ENCODE measurements at regions not wholly inside any gene's neighbourhood (a gene's known extent, or its start where the extent isn't known, plus 50 kb on each side); places are given as distances from the start of the nearest gene placed in this dataset.
"Not testable (repeated sequence)": the region's sequence is repeated elsewhere in the genome, so short reads cannot be mapped to it uniquely, and the experiment has no call there.

GRCh38 chrX:65910899-65911298 is 129.0 kb downstream of the VSIG4 start:
- Mint-ChIP-seq H3K27ac (no peak overlapping the region), H3K4me3 (no peak overlapping the region), H3K27me3 (no peaks in the 10 kb centered on the region), H3K9me3 (peaks cover 4 to 9% (median 9%) of the 10 kb centered on the region in 3 donors), H3K4me1 (peaks cover 0 to 3% (median 0%) of the 10 kb centered on the region in 3 donors), H3K36me3 (no peaks in the 10 kb centered on the region)

GRCh38 chrX:65903750-65904149 is 136.1 kb downstream of the VSIG4 start:
- H3K27ac Mint-ChIP-seq: peak overlapping the region in 1 of 3 donors; percentile 5
- H3K27me3 Mint-ChIP-seq: no peaks in the 10 kb centered on the region
- H3K9me3 Mint-ChIP-seq: peaks cover 0 to 3% (median 0%) of the 10 kb centered on the region in 3 donors
- H3K4me3 Mint-ChIP-seq: no peak overlapping the region
- H3K36me3 Mint-ChIP-seq: peaks cover 4% of the 10 kb centered on the region
- H3K4me1 Mint-ChIP-seq: peaks cover 2 to 9% (median 7%) of the 10 kb centered on the region in 3 donors

- Mint-ChIP-seq H3K4me1 (peaks cover 2 to 9% (median 7%) of the 10 kb centered on the region in 3 donors), H3K36me3 (peaks cover 4% of the 10 kb centered on the region), H3K9me3 (peaks cover 0 to 3% (median 0%) of the 10 kb centered on the region in 3 donors), H3K27me3 (no peaks in the 10 kb centered on the region), H3K4me3 (no peak overlapping the region), H3K27ac (no peak overlapping the region)
Measured at GRCh38 chrX:65902011-65902410, 137.9 kb downstream of the VSIG4 start.

- Mint-ChIP-seq H3K9me3 (peaks cover 0 to 3% (median 0%) of the 10 kb centered on the region in 3 donors), H3K36me3 (peaks cover 4% of the 10 kb centered on the region), H3K27me3 (no peaks in the 10 kb centered on the region), H3K4me3 (no peak overlapping the region), H3K4me1 (peaks cover 2 to 9% (median 7%) of the 10 kb centered on the region in 3 donors), H3K27ac (no peak overlapping the region)
Measured at GRCh38 chrX:65900850-65901844, 138.7 kb downstream of the VSIG4 start.

- H3K4me3 Mint-ChIP-seq: peak overlapping the region; percentile 44 to 89 (median 62)
- peaks cover 29 to 39% (median 31%) of the 10 kb centered on the region in 3 donors for H3K4me1 Mint-ChIP-seq
- peaks cover 0 to 7% (median 6%) of the 10 kb centered on the region in 3 donors for H3K9me3 Mint-ChIP-seq
- H3K36me3 Mint-ChIP-seq: peaks cover 2% of the 10 kb centered on the region
- peaks cover 9% of the 10 kb centered on the region for H3K27me3 Mint-ChIP-seq
- H3K27ac Mint-ChIP-seq: peak overlapping the region; percentile 53 to 92 (median 55)
Measured at GRCh38 chrX:65894133-65894532, 145.7 kb downstream of the VSIG4 start.

GRCh38 chrX:65891817-65892216 is 148.1 kb downstream of the VSIG4 start:
- H3K9me3 Mint-ChIP-seq, H3K36me3 Mint-ChIP-seq: not testable (repeated sequence)
- Mint-ChIP-seq H3K4me1 (peaks cover 31 to 44% (median 32%) of the 10 kb centered on the region in 3 donors), H3K27me3 (peaks cover 10% of the 10 kb centered on the region), H3K4me3 (peak overlapping the region in 2 of 4 donors; percentile 35 to 51), H3K27ac (peak overlapping the region in 1 of 3 donors; percentile 64)

- H3K4me3 Mint-ChIP-seq, H3K36me3 Mint-ChIP-seq, H3K9me3 Mint-ChIP-seq, H3K27ac Mint-ChIP-seq: not testable (repeated sequence)
- H3K27me3 Mint-ChIP-seq: peaks cover 14% of the 10 kb centered on the region
- H3K4me1 Mint-ChIP-seq: peaks cover 21 to 34% (median 25%) of the 10 kb centered on the region in 3 donors
Measured at GRCh38 chrX:65888150-65888549, 151.7 kb downstream of the VSIG4 start.

- Mint-ChIP-seq H3K27me3 (peaks cover 11% of the 10 kb centered on the region), H3K4me1 (peaks cover 5 to 15% (median 7%) of the 10 kb centered on the region in 3 donors), H3K9me3 (peaks cover 0 to 2% (median 0%) of the 10 kb centered on the region in 3 donors), H3K36me3 (no peaks in the 10 kb centered on the region), H3K4me3 (no peak overlapping the region), H3K27ac (no peak overlapping the region)
Measured at GRCh38 chrX:65883556-65883955, 156.3 kb downstream of the VSIG4 start.

- Mint-ChIP-seq H3K36me3 (no peaks in the 10 kb centered on the region), H3K4me3 (no peak overlapping the region), H3K27ac (peak overlapping the region in 1 of 3 donors; percentile 52), H3K4me1 (peaks cover 4 to 8% (median 6%) of the 10 kb centered on the region in 3 donors), H3K27me3 (peaks cover 7% of the 10 kb centered on the region), H3K9me3 (peaks cover 0 to 4% (median 2%) of the 10 kb centered on the region in 3 donors)
Measured at GRCh38 chrX:65879977-65880799, 159.7 kb downstream of the VSIG4 start.

GRCh38 chrX:65878456-65878855 is 161.4 kb downstream of the VSIG4 start:
- Mint-ChIP-seq H3K27me3 (peaks cover 5% of the 10 kb centered on the region), H3K4me3 (no peak overlapping the region), H3K36me3 (no peaks in the 10 kb centered on the region), H3K9me3 (peaks cover 0 to 4% (median 2%) of the 10 kb centered on the region in 3 donors), H3K27ac (peak overlapping the region in 1 of 3 donors; percentile 5), H3K4me1 (peaks cover 3 to 7% (median 4%) of the 10 kb centered on the region in 3 donors)

- H3K4me1 Mint-ChIP-seq: peaks cover under 1 to 6% (median 5%) of the 10 kb centered on the region in 3 donors
- no peak overlapping the region for H3K4me3 Mint-ChIP-seq
- no peak overlapping the region for H3K27ac Mint-ChIP-seq
- H3K9me3 Mint-ChIP-seq: peaks cover 0 to 4% (median 2%) of the 10 kb centered on the region in 3 donors
- peaks cover 3% of the 10 kb centered on the region for H3K27me3 Mint-ChIP-seq
- H3K36me3 Mint-ChIP-seq: no peaks in the 10 kb centered on the region
Measured at GRCh38 chrX:65877953-65878352, 161.9 kb downstream of the VSIG4 start.

GRCh38 chrX:65875614-65876013 is 164.3 kb downstream of the VSIG4 start:
- H3K4me1 Mint-ChIP-seq: peaks cover 12 to 15% (median 13%) of the 10 kb centered on the region in 3 donors
- not testable (repeated sequence) for H3K27me3 Mint-ChIP-seq, H3K27ac Mint-ChIP-seq, H3K4me3 Mint-ChIP-seq, H3K36me3 Mint-ChIP-seq, H3K9me3 Mint-ChIP-seq

GRCh38 chrX:65874765-65875164 is 165.1 kb downstream of the VSIG4 start:
- H3K4me3 Mint-ChIP-seq: no peak overlapping the region
- peaks cover 1% of the 10 kb centered on the region for H3K27me3 Mint-ChIP-seq
- peaks cover 12 to 15% (median 13%) of the 10 kb centered on the region in 3 donors for H3K4me1 Mint-ChIP-seq
- H3K27ac Mint-ChIP-seq: no peak overlapping the region
- H3K36me3 Mint-ChIP-seq: no peaks in the 10 kb centered on the region
- peaks cover 0 to 4% (median 3%) of the 10 kb centered on the region in 3 donors for H3K9me3 Mint-ChIP-seq

- no peaks in the 10 kb centered on the region for H3K27me3 Mint-ChIP-seq
- no peak overlapping the region for H3K27ac Mint-ChIP-seq
- peaks cover 12 to 15% (median 13%) of the 10 kb centered on the region in 3 donors for H3K4me1 Mint-ChIP-seq
- peaks cover 0 to 4% (median 3%) of the 10 kb centered on the region in 3 donors for H3K9me3 Mint-ChIP-seq
- no peaks in the 10 kb centered on the region for H3K36me3 Mint-ChIP-seq
- H3K4me3 Mint-ChIP-seq: no peak overlapping the region
Measured at GRCh38 chrX:65874110-65874509, 165.8 kb downstream of the VSIG4 start.

GRCh38 chrX:65873385-65873784 is 166.5 kb downstream of the VSIG4 start:
- no peaks in the 10 kb centered on the region for H3K27me3 Mint-ChIP-seq
- no peak overlapping the region for H3K4me3 Mint-ChIP-seq
- peaks cover 0 to 4% (median 2%) of the 10 kb centered on the region in 3 donors for H3K9me3 Mint-ChIP-seq
- peaks cover 11 to 15% (median 13%) of the 10 kb centered on the region in 3 donors for H3K4me1 Mint-ChIP-seq
- no peaks in the 10 kb centered on the region for H3K36me3 Mint-ChIP-seq
- no peak overlapping the region for H3K27ac Mint-ChIP-seq

Data from IgD-negative memory B cell (primary cell).